ENCODE measurements at regions not wholly inside any gene's neighbourhood (a gene's known extent, or its start where the extent isn't known, plus 50 kb on each side); places are given as distances from the start of the nearest gene placed in this dataset.

DNA sequence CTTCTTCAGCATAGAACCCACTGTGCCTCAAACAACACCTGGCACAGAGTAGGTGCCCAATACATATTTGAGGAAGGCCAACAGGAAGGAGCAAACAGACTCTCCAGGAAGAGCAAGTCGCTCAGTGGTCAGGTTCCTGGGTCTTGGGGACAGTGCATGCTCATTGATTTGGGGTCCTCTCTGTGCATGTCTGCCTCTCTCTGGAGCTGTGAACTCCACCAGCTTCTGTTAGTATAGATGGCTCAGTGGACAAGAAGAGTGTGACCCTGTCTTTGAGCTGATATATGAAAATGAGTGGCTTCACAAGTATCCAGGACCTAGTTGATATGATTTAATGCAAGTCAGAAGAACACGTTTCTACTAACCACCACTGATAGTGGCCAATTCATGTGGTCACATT, 98.7 kb downstream of the KCTD15 start:
- TF ChIP-seq, protein P1, sequence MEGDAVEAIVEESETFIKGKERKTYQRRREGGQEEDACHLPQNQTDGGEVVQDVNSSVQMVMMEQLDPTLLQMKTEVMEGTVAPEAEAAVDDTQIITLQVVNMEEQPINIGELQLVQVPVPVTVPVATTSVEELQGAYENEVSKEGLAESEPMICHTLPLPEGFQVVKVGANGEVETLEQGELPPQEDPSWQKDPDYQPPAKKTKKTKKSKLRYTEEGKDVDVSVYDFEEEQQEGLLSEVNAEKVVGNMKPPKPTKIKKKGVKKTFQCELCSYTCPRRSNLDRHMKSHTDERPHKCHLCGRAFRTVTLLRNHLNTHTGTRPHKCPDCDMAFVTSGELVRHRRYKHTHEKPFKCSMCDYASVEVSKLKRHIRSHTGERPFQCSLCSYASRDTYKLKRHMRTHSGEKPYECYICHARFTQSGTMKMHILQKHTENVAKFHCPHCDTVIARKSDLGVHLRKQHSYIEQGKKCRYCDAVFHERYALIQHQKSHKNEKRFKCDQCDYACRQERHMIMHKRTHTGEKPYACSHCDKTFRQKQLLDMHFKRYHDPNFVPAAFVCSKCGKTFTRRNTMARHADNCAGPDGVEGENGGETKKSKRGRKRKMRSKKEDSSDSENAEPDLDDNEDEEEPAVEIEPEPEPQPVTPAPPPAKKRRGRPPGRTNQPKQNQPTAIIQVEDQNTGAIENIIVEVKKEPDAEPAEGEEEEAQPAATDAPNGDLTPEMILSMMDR (IDR thresholded peaks at IDR 0.05) = no peak
- TF ChIP-seq EP300 (IDR thresholded peaks at IDR 0.05) = no peak
